Hematopoietic multipotent progenitor cell treated with erythropoietin and hydrocortisone succinate and interleukin-3 and kit ligand, for 15 days (in vitro differentiated cells): ENCODE measurements at regions not wholly inside any gene's neighbourhood (a gene's known extent, or its start where the extent isn't known, plus 50 kb on each side); places are given as distances from the start of the nearest gene placed in this dataset.
"Not testable (repeated sequence)": the region's sequence is repeated elsewhere in the genome, so short reads cannot be mapped to it uniquely, and the experiment has no call there.

Experiments
- DNase-seq: peaks from one replicate; pipeline ENCODE4 v3.0.0-alpha.2; 2015; ENCODE audit warnings: low spot score

- DNase-seq: no peak
These were observed 203.2 kb downstream of the LAS1L start for GRCh38 chrX:65331371-65331770.

GRCh38 chrX:65300104-65300809 is 234.3 kb downstream of the LAS1L start:
- no peak for DNase-seq

- peak; percentile 1 for DNase-seq
These were observed 251.7 kb downstream of the LAS1L start for GRCh38 chrX:65282905-65283304.

- no peak for DNase-seq
These were observed 261.4 kb downstream of the LAS1L start for GRCh38 chrX:65273152-65273551.

- no peak for DNase-seq
These were observed 268.1 kb downstream of the LAS1L start for GRCh38 chrX:65266482-65266881.

GRCh38 chrX:65253817-65254216 is 277.6 kb upstream of the ZC4H2 start:
- no peak for DNase-seq

- DNase-seq: no peak
These were observed 264.9 kb upstream of the ZC4H2 start for GRCh38 chrX:65241059-65241721.

- DNase-seq: no peak
These were observed 227.3 kb upstream of the ZC4H2 start for GRCh38 chrX:65203545-65203944.

GRCh38 chrX:65196758-65197360 is 220.6 kb upstream of the ZC4H2 start:
- DNase-seq: no peak

- DNase-seq: no peak
These were observed 219.4 kb upstream of the ZC4H2 start for GRCh38 chrX:65195621-65196020.

- no peak for DNase-seq
These were observed 218.3 kb upstream of the ZC4H2 start for GRCh38 chrX:65194547-65194946.

- DNase-seq: not testable (repeated sequence)
These were observed 187.1 kb upstream of the ZC4H2 start for GRCh38 chrX:65163325-65163724.

GRCh38 chrX:65148232-65148631 is 172.0 kb upstream of the ZC4H2 start:
- DNase-seq: no peak

- DNase-seq: no peak
These were observed 160.2 kb upstream of the ZC4H2 start for GRCh38 chrX:65136424-65136823.

GRCh38 chrX:65127842-65128241 is 151.6 kb upstream of the ZC4H2 start:
- DNase-seq: no peak

GRCh38 chrX:65098851-65099250 is 122.6 kb upstream of the ZC4H2 start:
- DNase-seq: no peak

GRCh38 chrX:65093658-65094057 is 117.4 kb upstream of the ZC4H2 start:
- DNase-seq: no peak

GRCh38 chrX:65073233-65073632 is 97.0 kb upstream of the ZC4H2 start:
- no peak for DNase-seq

GRCh38 chrX:65072590-65072989 is 96.3 kb upstream of the ZC4H2 start:
- no peak for DNase-seq

GRCh38 chrX:65058626-65059025 is 82.4 kb upstream of the ZC4H2 start:
- not testable (repeated sequence) for DNase-seq

GRCh38 chrX:65045001-65045400 is 68.8 kb upstream of the ZC4H2 start:
- DNase-seq: no peak

GRCh38 chrX:65035446-65035770 is 59.2 kb upstream of the ZC4H2 start:
- peak; percentile 2 for DNase-seq

- peak; percentile 76 for DNase-seq
These were observed 58.6 kb upstream of the ZC4H2 start, which contains the start of gene ZC3H12B for GRCh38 chrX:65034668-65035445. ZC3H12B (plus strand) TSS chrX:65034826.
